Chondrocyte (in vitro differentiated cells): ENCODE measurements at regions not wholly inside any gene's neighbourhood (a gene's known extent, or its start where the extent isn't known, plus 50 kb on each side); places are given as distances from the start of the nearest gene placed in this dataset.

Source experiments
- DNase-seq: peaks from one replicate; pipeline ENCODE4 v3.0.0; 2021; ENCODE audit warnings: mixed read lengths, low spot score
- H3K27ac Mint-ChIP-seq: one replicate; pipeline ENCODE4 v1.8.0; 2021; ENCODE audit warnings: mild to moderate bottlenecking, moderate library complexity, mixed read lengths; ENCODE audit not compliant: unreplicated experiment
- H3K27me3 Mint-ChIP-seq: 2 replicates; pipeline ENCODE4 v1.8.0; 2021; ENCODE audit warnings: low read depth, mixed read lengths
- H3K36me3 Mint-ChIP-seq: 2 replicates; pipeline ENCODE4 v1.8.0; 2021; ENCODE audit warnings: low read depth, mixed read lengths
- H3K4me1 Mint-ChIP-seq: 2 replicates; pipeline ENCODE4 v1.8.0; 2021; ENCODE audit warnings: low read depth, mild to moderate bottlenecking, mixed read lengths
- H3K4me3 Mint-ChIP-seq: one replicate; pipeline ENCODE4 v1.8.0; 2021; ENCODE audit warnings: mild to moderate bottlenecking, moderate library complexity, mixed read lengths; ENCODE audit not compliant: unreplicated experiment
- H3K9me3 Mint-ChIP-seq: 2 replicates; pipeline ENCODE4 v1.8.0; 2021; ENCODE audit warnings: low read depth, mixed read lengths
- TF ChIP-seq, protein P1 (sequence below): fragments of 200-600 bp; sonication (generic); IDR thresholded peaks from 2 replicates; pipeline ENCODE4 v1.5.0; 2021; ENCODE audit warnings: antibody characterized with exemption, mild to moderate bottlenecking, moderate library complexity

DNA sequence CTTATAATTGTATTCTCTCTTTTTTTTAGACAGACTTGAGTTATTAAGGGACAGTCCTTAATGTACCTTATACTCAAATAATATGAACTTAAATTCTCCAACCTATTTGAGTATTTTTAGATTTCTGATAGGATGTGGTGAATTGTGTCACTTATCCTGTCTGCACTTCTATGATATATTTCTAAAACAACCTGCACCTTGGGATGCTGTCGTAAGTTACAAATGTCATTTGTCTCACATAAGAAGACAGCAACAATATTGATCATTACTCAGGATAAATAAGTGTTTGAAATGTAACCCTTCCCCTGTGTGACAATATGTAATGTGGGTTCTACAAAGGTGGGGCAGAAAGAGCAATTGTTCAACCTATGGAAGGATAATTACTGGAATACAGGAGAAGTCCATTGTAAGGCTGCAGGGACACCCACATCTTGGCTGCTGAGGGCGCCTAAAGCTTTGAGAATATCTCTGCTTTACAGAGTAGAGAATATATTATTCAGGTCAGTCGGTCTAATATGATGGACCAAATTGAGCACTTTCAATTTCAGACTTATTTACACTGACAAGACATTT, 236.9 kb upstream of the PRR20A start:
- Mint-ChIP-seq H3K4me3 (no peak overlapping the region), H3K27me3 (no peaks in the 10 kb centered on the region), H3K36me3 (no peaks in the 10 kb centered on the region), H3K4me1 (no peaks in the 10 kb centered on the region), H3K27ac (no peak overlapping the region), H3K9me3 (no peaks in the 10 kb centered on the region)
- DNase-seq, result no peak
- TF ChIP-seq, protein P1, sequence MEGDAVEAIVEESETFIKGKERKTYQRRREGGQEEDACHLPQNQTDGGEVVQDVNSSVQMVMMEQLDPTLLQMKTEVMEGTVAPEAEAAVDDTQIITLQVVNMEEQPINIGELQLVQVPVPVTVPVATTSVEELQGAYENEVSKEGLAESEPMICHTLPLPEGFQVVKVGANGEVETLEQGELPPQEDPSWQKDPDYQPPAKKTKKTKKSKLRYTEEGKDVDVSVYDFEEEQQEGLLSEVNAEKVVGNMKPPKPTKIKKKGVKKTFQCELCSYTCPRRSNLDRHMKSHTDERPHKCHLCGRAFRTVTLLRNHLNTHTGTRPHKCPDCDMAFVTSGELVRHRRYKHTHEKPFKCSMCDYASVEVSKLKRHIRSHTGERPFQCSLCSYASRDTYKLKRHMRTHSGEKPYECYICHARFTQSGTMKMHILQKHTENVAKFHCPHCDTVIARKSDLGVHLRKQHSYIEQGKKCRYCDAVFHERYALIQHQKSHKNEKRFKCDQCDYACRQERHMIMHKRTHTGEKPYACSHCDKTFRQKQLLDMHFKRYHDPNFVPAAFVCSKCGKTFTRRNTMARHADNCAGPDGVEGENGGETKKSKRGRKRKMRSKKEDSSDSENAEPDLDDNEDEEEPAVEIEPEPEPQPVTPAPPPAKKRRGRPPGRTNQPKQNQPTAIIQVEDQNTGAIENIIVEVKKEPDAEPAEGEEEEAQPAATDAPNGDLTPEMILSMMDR, result no peak

DNA sequence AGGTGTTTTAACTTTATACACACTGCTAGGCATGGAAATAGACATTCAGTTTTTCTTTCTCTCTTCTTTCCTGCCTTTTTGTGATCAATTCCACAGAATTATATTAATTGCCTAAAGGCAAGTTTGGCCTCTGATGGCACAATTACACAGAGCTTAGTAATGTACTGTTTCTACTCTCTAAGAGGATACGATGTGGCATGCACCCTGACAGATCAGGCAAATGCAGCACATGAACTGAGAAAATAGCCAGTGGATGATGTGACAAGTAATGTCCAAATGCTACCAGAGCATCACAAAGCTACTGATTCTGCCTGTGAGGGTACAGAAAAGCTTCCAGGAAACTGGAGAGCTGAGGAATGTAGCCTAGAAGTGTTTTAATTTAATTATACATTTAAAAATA, 233.8 kb upstream of the PRR20A start:
- Mint-ChIP-seq H3K27ac (no peak overlapping the region), H3K4me1 (no peaks in the 10 kb centered on the region), H3K36me3 (no peaks in the 10 kb centered on the region), H3K9me3 (no peaks in the 10 kb centered on the region), H3K27me3 (no peaks in the 10 kb centered on the region), H3K4me3 (no peak overlapping the region)
- DNase-seq, result no peak
- TF ChIP-seq, protein P1, result no peak

DNA sequence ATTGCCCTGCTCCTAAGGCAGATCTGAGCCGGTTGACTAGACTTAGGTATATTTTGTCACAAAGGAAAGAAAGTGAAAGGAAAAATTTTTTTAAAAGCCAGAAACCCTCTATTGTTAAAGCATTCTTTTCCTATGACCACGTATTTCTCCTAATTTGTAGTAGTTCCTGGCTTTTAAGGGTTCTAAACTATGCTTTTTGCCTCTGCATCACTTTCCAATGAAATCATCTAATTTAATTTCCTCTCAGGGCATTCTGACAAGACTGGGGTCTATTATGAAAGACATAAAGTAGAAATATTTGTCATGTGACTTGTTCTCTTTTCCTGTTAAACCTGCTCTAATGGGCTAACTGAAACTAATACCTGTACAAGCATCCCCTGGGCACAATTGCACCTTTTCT, 233.0 kb upstream of the PRR20A start:
- H3K27me3 Mint-ChIP-seq, result no peaks in the 10 kb centered on the region
- no peaks in the 10 kb centered on the region for H3K36me3 Mint-ChIP-seq
- no peak overlapping the region for H3K27ac Mint-ChIP-seq
- TF ChIP-seq, protein P1, result no peak
- DNase-seq, result no peak
- no peaks in the 10 kb centered on the region for H3K4me1 Mint-ChIP-seq
- H3K9me3 Mint-ChIP-seq, result no peaks in the 10 kb centered on the region
- H3K4me3 Mint-ChIP-seq, result no peak overlapping the region

DNA sequence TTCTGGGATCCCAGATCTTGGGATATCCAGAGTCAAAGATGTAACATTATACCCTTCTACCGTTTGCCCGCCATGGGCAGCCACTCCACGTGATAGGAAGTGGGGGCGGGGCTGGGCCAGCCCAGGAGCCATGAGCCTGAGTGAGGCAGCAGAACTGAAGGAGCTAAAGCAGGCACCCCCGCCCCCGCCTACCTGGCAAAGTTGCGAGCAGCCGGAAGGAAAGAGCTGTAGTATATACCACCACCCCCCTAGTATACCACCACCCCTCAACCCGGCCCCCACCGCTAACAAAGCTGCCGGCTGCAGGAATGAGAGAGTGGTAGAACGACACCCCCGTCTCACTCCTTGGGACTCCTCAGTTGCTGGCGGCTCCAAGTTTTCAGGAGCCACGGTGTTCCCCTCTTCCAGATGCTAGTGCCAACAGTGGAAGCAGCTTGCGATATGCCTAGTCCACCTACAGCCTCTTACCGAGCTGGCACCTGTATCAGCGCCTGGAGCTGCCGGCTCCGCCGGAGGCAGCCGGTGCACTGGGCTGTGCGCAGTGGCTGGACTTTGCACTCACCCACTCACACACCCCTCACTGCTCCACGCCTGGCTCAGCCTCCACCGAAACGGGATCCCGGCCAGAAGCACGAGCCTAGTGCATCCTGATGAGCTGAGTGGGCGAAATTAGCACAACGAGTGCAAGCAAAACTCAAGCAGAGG, 230.7 kb upstream of the PRR20A start:
- H3K9me3 Mint-ChIP-seq, result no peaks in the 10 kb centered on the region
- TF ChIP-seq, protein P1, result no peak
- no peak for DNase-seq
- H3K36me3 Mint-ChIP-seq, result no peaks in the 10 kb centered on the region
- no peak overlapping the region for H3K27ac Mint-ChIP-seq
- H3K4me3 Mint-ChIP-seq, result no peak overlapping the region
- H3K4me1 Mint-ChIP-seq, result no peaks in the 10 kb centered on the region
- no peaks in the 10 kb centered on the region for H3K27me3 Mint-ChIP-seq

DNA sequence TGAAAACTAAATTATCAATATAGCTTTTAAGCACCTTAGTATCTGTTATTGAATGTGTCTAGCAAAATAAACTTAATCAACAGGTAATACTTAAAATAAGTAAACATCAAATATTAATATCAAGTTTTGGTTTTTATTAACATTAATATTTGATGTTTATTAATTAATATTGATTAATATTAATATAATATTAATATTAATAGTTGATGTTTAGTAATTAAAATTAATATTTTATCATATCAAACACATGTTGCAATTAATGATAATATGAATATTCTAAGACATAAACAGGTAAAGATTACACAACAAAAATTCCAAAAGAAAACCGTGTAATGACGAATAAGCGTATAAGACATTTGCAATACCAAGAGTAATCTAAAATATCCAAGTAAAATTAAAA, 222.8 kb upstream of the PRR20A start:
- no peak for DNase-seq
- H3K9me3 Mint-ChIP-seq, result no peaks in the 10 kb centered on the region
- TF ChIP-seq, protein P1, result no peak
- H3K4me1 Mint-ChIP-seq, result no peaks in the 10 kb centered on the region
- H3K4me3 Mint-ChIP-seq, result no peak overlapping the region
- H3K36me3 Mint-ChIP-seq, result no peaks in the 10 kb centered on the region
- H3K27ac Mint-ChIP-seq, result no peak overlapping the region
- H3K27me3 Mint-ChIP-seq, result no peaks in the 10 kb centered on the region
